ENCODE measurements at regions not wholly inside any gene's neighbourhood (a gene's known extent, or its start where the extent isn't known, plus 50 kb on each side); places are given as distances from the start of the nearest gene placed in this dataset.

- DNase-seq, result no peak
Measured at GRCh38 chr10:47195274-47195885, 104.6 kb upstream of the GDF10 start.

GRCh38 chr10:47196691-47197090 is 103.3 kb upstream of the GDF10 start:
- DNase-seq, result no peak

GRCh38 chr10:47198221-47198620 is 101.8 kb upstream of the GDF10 start:
- DNase-seq, result no peak

- DNase-seq, result no peak
Measured at GRCh38 chr10:47205192-47205591, 94.8 kb upstream of the GDF10 start.

- no peak for DNase-seq
Measured at GRCh38 chr10:47206449-47207280, 93.3 kb upstream of the GDF10 start.

GRCh38 chr10:47207281-47207615 is 92.7 kb upstream of the GDF10 start:
- DNase-seq, result no peak

- no peak for DNase-seq
Measured at GRCh38 chr10:47207894-47208469, 92.0 kb upstream of the GDF10 start.

GRCh38 chr10:47209466-47209865 is 90.5 kb upstream of the GDF10 start:
- DNase-seq, result no peak

GRCh38 chr10:47214520-47214919 is 85.5 kb upstream of the GDF10 start:
- peak; percentile 6 for DNase-seq

- DNase-seq, result no peak
Measured at GRCh38 chr10:47217113-47217512, 82.9 kb upstream of the GDF10 start.

- DNase-seq, result no peak
Measured at GRCh38 chr10:47218803-47219202, 81.2 kb upstream of the GDF10 start.

- no peak for DNase-seq
Measured at GRCh38 chr10:47222461-47222860, 77.5 kb upstream of the GDF10 start.

- no peak for DNase-seq
Measured at GRCh38 chr10:47223236-47223635, 76.8 kb upstream of the GDF10 start.

- DNase-seq, result no peak
Measured at GRCh38 chr10:47224546-47225218, 75.3 kb upstream of the GDF10 start.

- no peak for DNase-seq
Measured at GRCh38 chr10:47225219-47225927, 74.6 kb upstream of the GDF10 start.

GRCh38 chr10:47225928-47226645 is 73.9 kb upstream of the GDF10 start:
- DNase-seq, result no peak

- DNase-seq, result no peak
Measured at GRCh38 chr10:47230482-47230881, 69.5 kb upstream of the GDF10 start.

GRCh38 chr10:47230957-47231356 is 69.0 kb upstream of the GDF10 start:
- no peak for DNase-seq

- DNase-seq, result no peak
Measured at GRCh38 chr10:47231414-47231813, 68.6 kb upstream of the GDF10 start.

GRCh38 chr10:47233631-47234030 is 66.4 kb upstream of the GDF10 start:
- no peak for DNase-seq

- no peak for DNase-seq
Measured at GRCh38 chr10:47235484-47235883, 64.5 kb upstream of the GDF10 start.
